Left ventricle myocardium inferior (tissue), 1 donor: ENCODE measurements at regions not wholly inside any gene's neighbourhood (a gene's known extent, or its start where the extent isn't known, plus 50 kb on each side); places are given as distances from the start of the nearest gene placed in this dataset.

Source experiments
- DNase-seq: peaks from one replicate; pipeline ENCODE4 v3.0.0-alpha.2; 2020
- H3K27ac ChIP-seq: fragments of 200-600 bp; replicated peaks from 2 replicates; pipeline ENCODE4 v1.8.0; 2021
- H3K27me3 ChIP-seq: fragments of 200-600 bp; 2 replicates; pipeline ENCODE4 v1.8.0; 2021; ENCODE audit warnings: low read depth
- H3K36me3 ChIP-seq: fragments of 200-600 bp; 2 replicates; pipeline ENCODE4 v1.8.0; 2021
- H3K4me1 ChIP-seq: fragments of 200-600 bp; 2 replicates; pipeline ENCODE4 v1.8.0; 2021
- H3K4me3 ChIP-seq: fragments of 200-600 bp; 2 replicates; pipeline ENCODE4 v1.8.0; 2021; ENCODE audit warnings: mild to moderate bottlenecking, moderate library complexity
- H3K9me3 ChIP-seq: fragments of 200-600 bp; replicated peaks from 2 replicates; pipeline ENCODE4 v1.8.0; 2021
- intact Hi-C: fragments of 100-400 bp; cut with micrococcal nuclease; formaldehyde crosslinking; loops from one replicate; pipeline ENCODE4 v1.11.0; 2022
- TF ChIP-seq, protein P1 (sequence below): fragments of 200-600 bp; IDR thresholded peaks from 2 replicates; pipeline ENCODE4 v1.8.0; 2021; ENCODE audit warnings: antibody characterized with exemption, mild to moderate bottlenecking, borderline replicate concordance
- donor health status: DM: no; HTN: yes; CAD: no; lungs with severe emphysema.

DNA sequence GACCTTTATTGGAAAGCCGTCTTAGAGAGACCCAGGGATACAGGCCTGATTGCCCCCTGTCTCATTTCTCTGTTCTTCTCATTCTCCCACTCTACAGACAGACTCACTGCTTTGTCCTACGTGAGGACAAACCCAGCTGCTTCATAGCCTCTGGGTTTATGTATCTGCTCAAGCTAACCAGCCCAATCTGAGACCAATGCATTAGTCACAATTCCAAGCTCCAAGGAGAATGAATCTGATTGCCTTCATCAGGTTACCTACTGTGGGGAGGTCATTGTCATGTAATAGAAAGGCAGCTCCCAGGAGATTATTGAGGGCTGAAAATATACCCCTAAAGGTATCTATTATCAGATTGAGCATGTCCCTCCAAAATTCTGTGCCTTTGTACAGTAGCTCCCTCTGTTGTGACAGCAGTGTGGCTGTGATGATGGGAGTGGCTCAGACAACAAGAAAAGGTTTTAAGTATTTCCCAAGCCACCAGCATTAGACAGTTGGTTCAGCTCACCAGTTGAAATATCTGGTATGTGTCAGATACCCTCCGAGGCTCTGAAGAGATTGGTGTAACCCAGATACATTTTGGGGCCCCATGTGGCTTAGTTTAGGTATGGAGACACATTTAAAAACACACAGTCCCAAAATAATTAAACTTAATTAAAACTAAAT lies 123.1 kb upstream of the EEPD1 start:
- peaks cover 8% of the 10 kb centered on the region for H3K4me1 ChIP-seq
- H3K4me3 ChIP-seq = no peak overlapping the region
- no peaks in the 10 kb centered on the region for H3K36me3 ChIP-seq
- H3K27me3 ChIP-seq = no peaks in the 10 kb centered on the region
- no peak for DNase-seq
- no peaks in the 10 kb centered on the region for H3K9me3 ChIP-seq
- no peak overlapping the region for H3K27ac ChIP-seq
- TF ChIP-seq, protein P1, sequence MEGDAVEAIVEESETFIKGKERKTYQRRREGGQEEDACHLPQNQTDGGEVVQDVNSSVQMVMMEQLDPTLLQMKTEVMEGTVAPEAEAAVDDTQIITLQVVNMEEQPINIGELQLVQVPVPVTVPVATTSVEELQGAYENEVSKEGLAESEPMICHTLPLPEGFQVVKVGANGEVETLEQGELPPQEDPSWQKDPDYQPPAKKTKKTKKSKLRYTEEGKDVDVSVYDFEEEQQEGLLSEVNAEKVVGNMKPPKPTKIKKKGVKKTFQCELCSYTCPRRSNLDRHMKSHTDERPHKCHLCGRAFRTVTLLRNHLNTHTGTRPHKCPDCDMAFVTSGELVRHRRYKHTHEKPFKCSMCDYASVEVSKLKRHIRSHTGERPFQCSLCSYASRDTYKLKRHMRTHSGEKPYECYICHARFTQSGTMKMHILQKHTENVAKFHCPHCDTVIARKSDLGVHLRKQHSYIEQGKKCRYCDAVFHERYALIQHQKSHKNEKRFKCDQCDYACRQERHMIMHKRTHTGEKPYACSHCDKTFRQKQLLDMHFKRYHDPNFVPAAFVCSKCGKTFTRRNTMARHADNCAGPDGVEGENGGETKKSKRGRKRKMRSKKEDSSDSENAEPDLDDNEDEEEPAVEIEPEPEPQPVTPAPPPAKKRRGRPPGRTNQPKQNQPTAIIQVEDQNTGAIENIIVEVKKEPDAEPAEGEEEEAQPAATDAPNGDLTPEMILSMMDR = no peak
- intact Hi-C loops = no loop called here

DNA sequence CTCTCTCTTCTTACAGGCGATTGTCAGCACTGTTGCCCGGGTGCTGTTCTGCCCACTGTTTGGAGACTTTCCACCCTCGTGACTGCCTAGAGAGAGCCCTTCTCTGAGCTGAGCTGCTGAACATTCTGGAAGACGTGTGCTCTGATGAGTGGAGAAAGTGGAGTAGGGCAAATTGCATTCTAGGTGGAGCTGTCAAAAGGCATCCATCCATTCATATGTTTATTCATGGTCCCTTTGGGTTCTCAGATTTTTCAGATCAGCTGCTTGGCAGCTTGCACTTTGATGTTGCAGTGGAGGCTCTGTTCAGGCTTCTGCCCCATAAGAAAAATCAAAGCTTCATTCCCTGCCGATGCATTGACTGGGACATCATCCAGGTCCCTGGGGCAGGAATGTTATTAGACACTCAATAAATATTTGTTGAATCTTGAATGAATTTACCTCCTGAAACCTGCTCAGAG lies 120.7 kb upstream of the EEPD1 start:
- intact Hi-C loops = no loop called here

DNA sequence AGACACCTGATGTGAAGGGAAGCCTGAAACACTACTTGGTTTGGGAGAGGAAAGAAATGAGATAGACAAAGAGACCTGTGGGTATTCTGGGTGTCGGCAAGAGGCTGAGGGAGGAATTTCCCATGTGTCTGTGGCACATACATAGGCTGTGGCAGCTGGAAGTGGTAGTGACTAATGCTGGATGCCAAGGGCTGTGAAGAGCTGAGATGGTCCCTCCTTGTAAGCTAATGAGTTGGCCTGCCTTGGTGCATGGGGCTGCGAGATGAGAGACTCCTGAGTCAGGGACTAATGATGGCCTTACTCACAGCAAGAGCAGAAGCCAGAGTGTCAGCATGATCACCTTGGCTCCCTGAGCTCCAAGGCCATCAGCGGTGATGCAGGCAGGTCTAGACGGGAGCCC lies 119.0 kb upstream of the EEPD1 start:
- H3K36me3 ChIP-seq = no peaks in the 10 kb centered on the region
- H3K27ac ChIP-seq = no peak overlapping the region
- H3K9me3 ChIP-seq = no peaks in the 10 kb centered on the region
- intact Hi-C loops = no loop called here
- no peak for DNase-seq
- H3K4me3 ChIP-seq = no peak overlapping the region
- H3K27me3 ChIP-seq = no peaks in the 10 kb centered on the region
- TF ChIP-seq, protein P1 = no peak
- H3K4me1 ChIP-seq = peaks cover 45% of the 10 kb centered on the region

More for the DNA sequence above, 120.7 kb upstream of the EEPD1 start:
- no peaks in the 10 kb centered on the region for H3K9me3 ChIP-seq
- no peaks in the 10 kb centered on the region for H3K27me3 ChIP-seq
- DNase-seq = no peak
- H3K4me3 ChIP-seq = no peak overlapping the region
- H3K27ac ChIP-seq = no peak overlapping the region
- TF ChIP-seq, protein P1 = no peak
- H3K36me3 ChIP-seq = no peaks in the 10 kb centered on the region
- H3K4me1 ChIP-seq = peaks cover 32% of the 10 kb centered on the region

DNA sequence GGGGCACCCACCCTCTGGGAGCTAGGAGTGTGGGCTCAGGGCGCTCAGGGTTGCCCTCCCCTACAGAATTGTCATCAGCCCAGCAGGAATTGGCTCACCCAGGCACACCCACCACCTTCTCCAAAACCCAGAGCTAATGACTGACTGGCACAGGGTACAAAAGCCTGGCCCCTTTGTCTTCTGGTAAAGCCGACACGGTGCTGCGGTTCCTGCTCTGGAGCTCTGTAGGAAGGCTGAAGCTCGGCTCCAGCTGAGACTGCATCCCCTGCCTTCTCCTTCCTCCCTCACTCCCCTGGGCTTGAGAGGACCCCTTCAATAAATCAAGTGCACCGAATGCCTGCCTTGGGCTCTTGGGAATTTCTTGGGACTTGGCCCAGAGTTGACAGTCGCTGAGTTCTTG lies 117.9 kb upstream of the EEPD1 start:
- no peak overlapping the region for H3K4me3 ChIP-seq
- H3K9me3 ChIP-seq = no peaks in the 10 kb centered on the region
- intact Hi-C loops = no loop called here
- H3K4me1 ChIP-seq = peaks cover 54% of the 10 kb centered on the region
- no peak for DNase-seq
- H3K36me3 ChIP-seq = no peaks in the 10 kb centered on the region
- peak overlapping the region; percentile 88 for H3K27ac ChIP-seq
- H3K27me3 ChIP-seq = no peaks in the 10 kb centered on the region
- TF ChIP-seq, protein P1 = no peak

DNA sequence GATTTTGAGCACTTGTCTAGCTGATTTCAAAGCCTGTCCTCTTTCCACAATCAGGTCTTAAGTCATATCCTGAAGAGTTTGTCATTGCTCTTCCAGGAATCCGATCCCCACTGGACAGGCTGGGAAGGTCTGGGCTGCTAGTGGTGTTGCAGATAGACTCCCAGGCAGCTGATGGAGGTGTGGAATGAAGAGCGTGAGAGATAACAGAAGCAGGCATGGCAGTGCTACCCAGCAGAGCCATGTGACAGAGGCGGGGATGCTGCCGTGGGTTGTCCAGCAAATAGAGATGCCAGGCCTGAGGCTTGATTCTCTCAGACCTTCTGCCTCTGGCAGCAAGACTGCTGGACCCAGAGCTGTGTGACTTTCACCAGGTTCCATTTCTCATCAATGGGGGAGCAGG lies 116.5 kb upstream of the EEPD1 start:
- peaks cover 58% of the 10 kb centered on the region for H3K4me1 ChIP-seq
- DNase-seq = peak; percentile 47

More for the DNA sequence above, 116.5 kb upstream of the EEPD1 start:
- Histone ChIP-seq H3K27ac (peak overlapping the region; percentile 88), H3K4me3 (peak overlapping the region; percentile 26), H3K27me3 (no peaks in the 10 kb centered on the region), H3K9me3 (no peaks in the 10 kb centered on the region), H3K36me3 (no peaks in the 10 kb centered on the region)
- TF ChIP-seq, protein P1 = no peak
- intact Hi-C loops = no loop called here
